ENCODE measurements at regions not wholly inside any gene's neighbourhood (a gene's known extent, or its start where the extent isn't known, plus 50 kb on each side); places are given as distances from the start of the nearest gene placed in this dataset.

DNA sequence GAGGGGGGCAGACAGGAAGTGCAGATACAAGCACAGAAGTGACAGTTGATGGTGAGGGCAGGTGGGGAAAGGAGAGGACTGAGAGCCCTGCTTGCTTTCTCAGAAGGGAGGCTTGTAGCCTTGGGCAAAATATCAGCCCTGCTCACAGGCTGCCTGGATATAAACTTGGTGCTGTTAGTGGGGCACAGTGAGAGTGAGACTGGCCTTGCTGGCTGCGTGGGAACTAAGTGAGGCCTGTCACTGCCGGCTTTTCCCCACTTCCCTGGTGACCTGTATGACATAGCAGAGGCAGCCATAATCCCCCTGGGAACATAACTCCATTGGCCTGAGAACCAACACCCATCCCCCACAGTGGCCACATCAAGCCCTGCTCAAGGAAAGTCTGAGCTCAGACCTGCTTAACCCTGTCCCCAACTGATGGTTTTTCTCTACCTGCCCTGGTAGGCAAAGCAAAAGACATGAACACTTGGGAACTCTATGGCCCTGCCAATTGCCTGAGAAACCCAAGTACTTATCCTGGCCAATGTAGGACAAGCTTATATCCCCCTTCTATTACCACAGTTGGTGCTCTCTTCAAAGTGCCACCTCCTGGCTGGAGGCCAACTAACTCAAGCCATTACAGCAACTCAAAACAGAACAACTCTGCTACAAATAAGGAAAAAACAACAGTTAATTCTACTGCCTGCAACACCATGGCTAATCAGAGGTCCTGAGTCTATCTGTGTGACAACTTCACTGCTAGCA is 472.7 kb downstream of the PLPP3 start:
- TF ChIP-seq, protein P1, sequence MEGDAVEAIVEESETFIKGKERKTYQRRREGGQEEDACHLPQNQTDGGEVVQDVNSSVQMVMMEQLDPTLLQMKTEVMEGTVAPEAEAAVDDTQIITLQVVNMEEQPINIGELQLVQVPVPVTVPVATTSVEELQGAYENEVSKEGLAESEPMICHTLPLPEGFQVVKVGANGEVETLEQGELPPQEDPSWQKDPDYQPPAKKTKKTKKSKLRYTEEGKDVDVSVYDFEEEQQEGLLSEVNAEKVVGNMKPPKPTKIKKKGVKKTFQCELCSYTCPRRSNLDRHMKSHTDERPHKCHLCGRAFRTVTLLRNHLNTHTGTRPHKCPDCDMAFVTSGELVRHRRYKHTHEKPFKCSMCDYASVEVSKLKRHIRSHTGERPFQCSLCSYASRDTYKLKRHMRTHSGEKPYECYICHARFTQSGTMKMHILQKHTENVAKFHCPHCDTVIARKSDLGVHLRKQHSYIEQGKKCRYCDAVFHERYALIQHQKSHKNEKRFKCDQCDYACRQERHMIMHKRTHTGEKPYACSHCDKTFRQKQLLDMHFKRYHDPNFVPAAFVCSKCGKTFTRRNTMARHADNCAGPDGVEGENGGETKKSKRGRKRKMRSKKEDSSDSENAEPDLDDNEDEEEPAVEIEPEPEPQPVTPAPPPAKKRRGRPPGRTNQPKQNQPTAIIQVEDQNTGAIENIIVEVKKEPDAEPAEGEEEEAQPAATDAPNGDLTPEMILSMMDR (conservative IDR thresholded peaks at IDR 0.05), result no peak
- H3K4me1 ChIP-seq (ENCODE audit: insufficient read depth, low read length), result no peaks in the 10 kb centered on the region
- no peak for DNase-seq
- Mint-ChIP-seq H3K36me3 (ENCODE audit: insufficient read depth in 1 of 3, low read depth in 3 of 3) (peaks cover 0 to 9% (median 9%) of the 10 kb centered on the region in 3 experiments; a peak in 2 of 7 replicates), H3K9me3 (peaks cover 15 to 16% of the 10 kb centered on the region in 2 experiments), H3K4me3 (no peak overlapping the region), H3K27me3 (ENCODE audit: low read depth) (no peaks in the 10 kb centered on the region), H3K4me1 (peaks cover 3 to 10% of the 10 kb centered on the region in 2 experiments; a peak in 1 of 4 replicates), H3K27ac (no peak overlapping the region)
- no peak overlapping the region for H3K27ac ChIP-seq (ENCODE audit: insufficient read length, low read depth, low read length)
- H3K4ac ChIP-seq (ENCODE audit: low read depth, low read length), result no peak overlapping the region
- no peak overlapping the region for H3K23ac ChIP-seq (ENCODE audit: insufficient read length, low read depth, low read length)
- H4K91ac ChIP-seq (ENCODE audit: insufficient read length, low read depth, low read length), result no peak overlapping the region
- H2BK15ac ChIP-seq (ENCODE audit: low read depth, low read length), result no peak overlapping the region
- H3K27me3 ChIP-seq (ENCODE audit: insufficient read depth, low read length), result no peaks in the 10 kb centered on the region
- no peak overlapping the region for H4K5ac ChIP-seq (ENCODE audit: insufficient read length, low read depth, low read length)
- no peak overlapping the region for H2BK20ac ChIP-seq (ENCODE audit: low read depth, low read length, poor library complexity, severe bottlenecking)
- no peak overlapping the region for H3K9ac ChIP-seq (ENCODE audit: extremely low read depth, insufficient read length, low read length)
- no CpG with 5 or more reads among the region's 2 CpGs for WGBS (ENCODE audit: extremely low coverage, insufficient read length, low lambda C conversion rate)
- no peak overlapping the region for H2AFZ ChIP-seq (ENCODE audit: low read length)
- no peak overlapping the region for H2BK120ac ChIP-seq (ENCODE audit: low read depth, low read length, poor library complexity, severe bottlenecking)
- H2BK5ac ChIP-seq (ENCODE audit: insufficient read length, low read length), result no peak overlapping the region
- no peak overlapping the region for H3T11ph ChIP-seq (ENCODE audit: low read length)
- peaks cover 5% of the 10 kb centered on the region for H3K9me3 ChIP-seq (ENCODE audit: control insufficient read depth, low read depth, low read length)
- no peaks in the 10 kb centered on the region for H4K20me1 ChIP-seq (ENCODE audit: control insufficient read depth, insufficient read depth, insufficient read length)
- no peaks in the 10 kb centered on the region for H3K23me2 ChIP-seq (ENCODE audit: insufficient read length, low read depth, low read length, poor library complexity, severe bottlenecking)
- H3K14ac ChIP-seq (ENCODE audit: insufficient read depth, low read length), result no peak overlapping the region
- no peaks in the 10 kb centered on the region for H3K79me1 ChIP-seq (ENCODE audit: insufficient read depth, low read depth, low read length, poor library complexity, severe bottlenecking)
- no peak overlapping the region for H3K56ac ChIP-seq (ENCODE audit: insufficient read length, low read depth, low read length)
- no peak overlapping the region for H4K8ac ChIP-seq (replicated peaks; ENCODE audit: insufficient read length, low read depth, low read length)
- H3K18ac ChIP-seq (ENCODE audit: insufficient read length, low read depth, low read length), result no peak overlapping the region
- H2AK5ac ChIP-seq (ENCODE audit: insufficient read length, low read length), result no peak overlapping the region
- no peak overlapping the region for H2BK12ac ChIP-seq (ENCODE audit: insufficient read length, low read depth, low read length)
- H3K4me2 ChIP-seq (ENCODE audit: insufficient read depth, insufficient read length, low read length), result no peak overlapping the region
- H3K79me2 ChIP-seq (ENCODE audit: insufficient read depth, low read length), result no peaks in the 10 kb centered on the region

All from H9 (cell line).